GM21367 (cell line): ENCODE measurements at regions not wholly inside any gene's neighbourhood (a gene's known extent, or its start where the extent isn't known, plus 50 kb on each side); places are given as distances from the start of the nearest gene placed in this dataset.
"Not testable (repeated sequence)": the region's sequence is repeated elsewhere in the genome, so short reads cannot be mapped to it uniquely, and the experiment has no call there.

Source experiments
- ATAC-seq: cut with Tn5 transposase; IDR thresholded peaks from one replicate; pipeline ENCODE4 v1.9.1; 2021; ENCODE audit not compliant: unreplicated experiment

DNA sequence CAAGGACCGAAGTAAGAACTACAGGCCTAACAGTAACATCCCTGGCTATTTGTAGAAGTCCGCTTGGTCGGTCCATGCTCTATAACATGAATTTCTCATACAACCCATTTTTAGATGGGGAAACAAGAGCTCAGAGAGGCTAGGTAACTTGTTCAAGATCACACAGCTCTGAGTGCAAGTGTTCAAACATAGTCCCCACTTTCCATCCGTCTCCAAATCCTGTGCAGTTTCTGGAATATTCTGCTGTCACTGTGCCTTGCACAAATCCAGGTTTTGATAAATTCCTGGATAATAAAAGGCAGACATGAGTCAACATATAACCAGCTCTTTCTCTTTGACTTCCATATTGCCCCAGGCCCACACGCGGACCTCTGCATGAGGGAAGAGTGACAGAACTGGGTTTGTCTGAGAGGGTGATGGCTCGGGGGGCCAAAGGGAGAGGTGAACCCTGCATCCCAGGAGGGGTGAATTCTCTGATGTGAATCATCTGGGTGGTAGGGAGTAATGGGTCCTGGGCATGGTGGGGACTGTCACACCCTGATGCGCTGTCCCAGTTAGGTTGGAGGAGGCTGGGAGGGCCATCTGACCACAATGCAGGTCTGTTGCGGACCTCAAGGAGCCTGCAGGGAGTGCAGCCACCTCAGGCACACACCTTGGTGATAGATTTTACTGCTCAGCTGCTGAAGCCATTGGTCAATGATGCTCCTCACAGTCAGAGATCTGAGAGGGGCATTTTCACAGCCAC, 162.2 kb downstream of the SMAD6 start:
- no peak for ATAC-seq

DNA sequence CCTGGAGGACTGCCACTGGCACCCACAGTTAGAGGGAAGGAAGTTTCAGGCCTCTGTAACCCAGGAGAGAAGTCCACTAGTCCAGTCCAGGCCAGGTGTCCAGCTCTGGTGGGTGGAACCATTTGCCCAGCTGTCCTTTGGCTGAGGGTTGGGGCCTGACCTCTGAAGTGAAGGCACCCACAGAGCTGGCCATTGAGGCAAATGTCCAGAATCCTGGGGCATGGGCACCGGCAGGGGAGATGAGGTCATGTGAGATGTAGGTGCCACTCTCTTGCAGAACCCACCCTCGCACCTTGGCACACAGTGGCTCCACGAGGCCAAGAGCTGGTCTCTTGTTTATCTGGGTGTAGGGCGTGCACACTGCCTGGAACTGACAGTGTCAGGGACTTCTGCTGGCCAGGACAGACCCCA, 162.8 kb downstream of the SMAD6 start:
- no peak for ATAC-seq

DNA sequence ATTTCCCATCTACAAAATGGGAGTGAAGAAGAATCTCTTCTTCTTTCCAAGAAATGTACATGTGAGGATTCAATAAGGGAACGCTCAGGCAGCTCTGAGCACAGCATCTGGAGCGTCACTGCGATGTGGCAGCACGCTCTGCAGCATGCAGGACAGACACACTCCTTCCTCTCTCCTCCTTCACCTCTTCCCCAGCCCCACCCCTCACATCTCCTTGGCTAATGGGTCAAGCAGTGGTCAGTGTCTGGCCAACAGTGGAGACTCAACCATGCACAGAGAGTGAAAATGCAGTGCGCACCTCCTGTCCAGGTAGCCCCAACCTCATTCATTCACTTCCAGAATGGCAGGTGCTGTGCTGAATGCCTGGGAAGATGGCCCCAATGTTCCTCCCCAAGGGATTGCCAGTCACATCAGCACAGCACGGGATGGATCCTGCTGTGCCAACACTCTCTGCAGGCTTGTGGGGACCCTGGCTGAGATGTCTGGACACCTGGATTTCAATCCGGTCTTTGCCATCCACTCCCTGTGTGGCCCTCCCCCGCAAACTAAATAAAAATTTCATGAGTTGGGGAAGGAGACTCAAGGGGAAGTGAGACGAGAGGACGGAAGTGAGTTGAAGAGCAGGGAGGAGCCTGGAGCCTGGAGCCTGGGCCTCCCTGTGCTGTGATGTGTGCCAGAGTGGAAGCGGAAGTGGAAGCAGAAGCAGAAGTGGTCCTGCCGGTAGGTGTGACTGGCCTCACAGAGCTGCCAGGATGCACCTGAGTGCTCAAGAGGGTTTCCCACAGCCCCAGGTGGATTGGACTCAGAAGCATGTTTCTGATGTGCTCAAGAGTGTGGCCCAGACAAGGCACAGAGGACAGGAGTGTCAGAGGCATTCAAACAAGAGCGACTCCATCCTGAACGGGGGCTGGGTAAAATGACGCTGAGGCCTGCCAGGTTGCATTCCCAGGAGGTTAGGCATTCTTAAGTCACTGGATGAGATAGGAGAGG, 163.9 kb downstream of the SMAD6 start:
- ATAC-seq = no peak

DNA sequence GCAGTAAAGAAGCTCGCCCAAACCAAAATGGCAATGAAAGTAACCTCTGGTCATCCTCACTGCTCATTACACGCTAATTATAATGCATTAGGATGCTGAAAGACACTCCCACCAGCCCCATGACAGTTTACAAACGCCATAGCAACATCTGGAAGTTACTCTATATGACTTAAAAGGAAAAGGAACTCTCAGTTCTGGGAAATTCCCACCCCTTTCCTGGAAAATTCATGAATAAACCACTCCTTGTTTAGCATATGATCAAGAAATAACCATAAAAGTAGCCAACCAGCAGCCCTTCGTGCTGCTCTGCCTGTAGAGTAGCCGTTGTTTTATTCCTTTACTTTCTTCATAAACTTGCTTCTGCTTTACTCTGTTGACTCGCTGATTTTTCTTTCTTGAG, 164.6 kb downstream of the SMAD6 start:
- no peak for ATAC-seq

DNA sequence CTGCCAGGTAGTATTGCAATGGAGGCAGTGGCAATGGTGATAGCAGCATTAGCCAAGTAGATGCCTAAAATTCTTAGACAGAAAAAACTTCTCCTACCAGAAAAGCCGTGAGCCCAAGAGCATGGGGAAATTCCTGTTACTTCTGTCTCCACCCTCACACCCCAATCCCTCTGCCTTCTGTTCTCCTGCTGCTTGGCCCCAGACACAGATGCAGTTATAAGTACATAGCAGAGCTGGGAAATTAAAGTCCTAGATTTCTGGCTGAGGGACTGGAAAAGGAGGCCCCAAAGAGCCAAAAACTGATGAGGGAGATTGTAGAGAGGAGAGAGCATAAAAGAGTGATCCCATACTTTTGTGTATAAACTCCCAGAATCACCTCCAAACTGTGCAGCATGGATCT, 166.9 kb downstream of the SMAD6 start:
- ATAC-seq = no peak

DNA sequence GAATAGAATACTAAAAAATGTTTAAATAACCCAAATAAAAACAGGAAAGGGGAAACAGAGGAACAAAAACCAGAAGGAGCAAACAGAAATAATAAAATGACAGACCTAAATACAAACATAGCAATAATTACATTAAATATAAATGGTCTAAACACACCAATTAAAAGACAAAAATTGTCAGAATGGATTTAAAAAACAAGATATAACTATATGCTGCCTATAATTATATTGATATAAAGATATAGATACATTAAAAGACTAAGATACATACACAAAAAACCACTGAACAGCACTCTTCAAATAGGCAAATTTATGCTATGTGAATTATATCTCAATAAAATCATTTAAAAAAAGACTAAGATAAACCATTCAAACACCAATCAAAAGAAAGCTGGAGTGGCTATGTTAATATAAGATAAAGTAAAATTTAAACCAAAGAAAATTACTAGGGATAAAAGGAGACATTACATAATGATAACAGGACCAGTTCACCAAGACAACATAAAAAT, 168.9 kb downstream of the SMAD6 start:
- ATAC-seq = no peak

DNA sequence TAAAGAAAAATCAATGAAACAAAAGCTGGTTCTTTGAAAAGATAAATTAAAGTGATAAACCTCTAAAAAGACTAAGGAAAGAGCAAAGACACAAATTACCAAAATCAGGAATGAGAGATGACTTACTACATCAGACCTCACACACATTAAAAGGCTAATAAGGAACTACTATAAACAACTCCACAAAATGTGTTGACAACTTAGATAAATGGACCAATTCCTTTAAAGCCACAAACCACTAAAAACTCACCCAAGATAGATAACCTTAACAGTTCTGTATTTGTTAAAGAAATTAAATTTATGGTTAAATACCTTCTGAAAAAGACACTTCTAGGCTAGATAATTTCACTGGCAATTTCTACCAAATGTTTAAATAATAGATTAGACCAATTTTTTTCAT, 170.4 kb downstream of the SMAD6 start:
- no peak for ATAC-seq

DNA sequence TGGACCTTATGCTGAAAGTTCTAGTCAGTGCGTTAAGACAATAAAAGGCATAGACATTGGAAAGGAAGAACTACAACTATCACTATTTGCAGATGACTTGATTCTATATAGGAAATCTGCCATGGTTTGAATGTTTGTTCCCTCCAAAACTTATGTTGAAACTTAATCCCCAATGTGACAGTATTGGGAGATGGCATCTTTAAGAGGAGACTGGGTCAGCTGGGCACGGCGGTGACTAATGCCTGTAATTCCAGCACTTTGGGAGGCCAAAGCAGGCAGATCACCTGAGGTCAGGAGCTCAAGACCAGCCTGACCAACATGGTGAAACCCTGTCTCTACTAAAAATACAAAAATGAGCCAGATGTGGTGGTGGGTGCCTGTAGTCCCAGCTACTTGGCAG, 171.3 kb downstream of the SMAD6 start:
- not testable (repeated sequence) for ATAC-seq

DNA sequence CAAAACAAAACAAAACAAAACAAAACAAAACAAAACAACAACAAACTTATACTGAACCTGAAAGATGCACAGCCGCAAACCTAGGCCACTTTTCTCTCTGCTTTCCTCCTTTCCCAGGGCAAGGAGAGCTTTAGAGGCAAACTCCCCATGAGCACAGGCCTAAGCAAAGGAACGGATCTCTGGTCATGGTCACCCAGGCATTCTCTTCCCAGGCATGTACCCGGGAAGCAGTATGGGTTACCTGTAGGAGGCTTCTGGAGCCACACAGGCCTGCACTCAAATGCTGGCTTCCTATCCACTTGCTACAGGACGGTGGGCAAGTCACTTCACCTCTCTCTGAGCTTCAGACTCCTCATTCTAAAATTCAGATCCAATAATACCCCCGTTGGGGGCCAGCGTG, 171.8 kb downstream of the SMAD6 start:
- ATAC-seq = no peak

DNA sequence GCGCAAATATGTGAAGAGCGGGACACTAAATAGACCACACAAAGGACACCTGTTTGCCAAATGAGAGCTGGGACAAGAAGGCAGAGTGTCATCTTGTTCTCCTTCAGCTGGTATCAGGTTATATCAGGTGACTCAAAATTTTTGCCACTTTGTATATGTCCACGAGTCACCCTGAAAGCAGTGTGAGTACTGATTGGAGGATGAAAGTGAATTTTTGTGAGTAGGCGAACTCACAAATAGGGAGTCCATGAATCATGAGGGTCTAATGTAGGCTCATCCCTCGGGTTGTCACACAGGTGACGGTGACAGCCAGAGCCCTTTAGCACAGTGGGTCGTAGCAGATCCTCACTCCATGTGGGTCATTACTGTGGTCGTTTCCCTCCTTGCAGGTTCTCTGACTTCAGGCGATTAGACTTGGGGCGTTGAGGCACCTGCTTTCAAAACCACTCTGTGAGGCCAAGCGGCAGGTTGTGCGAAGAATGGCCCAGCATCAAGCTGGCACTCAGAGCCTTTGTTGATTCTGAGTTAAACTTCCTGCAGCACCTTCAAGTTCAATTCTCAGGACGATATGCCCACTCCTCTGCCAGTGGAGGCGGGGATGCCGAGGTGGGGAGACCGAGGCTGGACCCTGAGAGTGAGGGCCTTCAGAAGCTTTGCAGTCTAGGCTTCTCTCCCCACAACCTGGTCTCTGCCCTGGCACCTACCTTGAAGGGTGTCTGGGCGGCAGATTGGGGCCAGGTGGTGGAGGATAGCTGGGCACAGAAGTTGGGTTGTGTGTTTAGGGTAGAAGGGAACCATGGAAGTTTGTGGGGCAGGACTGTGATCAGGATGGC, 173.8 kb downstream of the SMAD6 start:
- no peak for ATAC-seq

DNA sequence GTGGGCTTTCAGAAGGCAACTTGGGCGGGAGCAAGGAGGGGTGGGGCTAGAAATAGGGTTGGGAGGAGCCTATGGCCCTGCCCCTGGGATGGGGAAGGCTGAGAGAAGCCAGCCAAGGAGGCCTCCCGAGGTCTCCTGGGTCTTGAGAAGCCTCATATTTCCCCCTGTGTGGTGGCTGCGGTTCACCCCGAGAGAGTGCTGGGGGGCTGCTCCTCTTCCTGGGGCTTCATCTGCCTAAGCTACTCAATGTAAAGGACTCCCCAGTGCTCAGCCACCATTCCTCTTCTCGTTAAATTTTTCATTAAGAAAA, 174.3 kb downstream of the SMAD6 start:
- no peak for ATAC-seq

DNA sequence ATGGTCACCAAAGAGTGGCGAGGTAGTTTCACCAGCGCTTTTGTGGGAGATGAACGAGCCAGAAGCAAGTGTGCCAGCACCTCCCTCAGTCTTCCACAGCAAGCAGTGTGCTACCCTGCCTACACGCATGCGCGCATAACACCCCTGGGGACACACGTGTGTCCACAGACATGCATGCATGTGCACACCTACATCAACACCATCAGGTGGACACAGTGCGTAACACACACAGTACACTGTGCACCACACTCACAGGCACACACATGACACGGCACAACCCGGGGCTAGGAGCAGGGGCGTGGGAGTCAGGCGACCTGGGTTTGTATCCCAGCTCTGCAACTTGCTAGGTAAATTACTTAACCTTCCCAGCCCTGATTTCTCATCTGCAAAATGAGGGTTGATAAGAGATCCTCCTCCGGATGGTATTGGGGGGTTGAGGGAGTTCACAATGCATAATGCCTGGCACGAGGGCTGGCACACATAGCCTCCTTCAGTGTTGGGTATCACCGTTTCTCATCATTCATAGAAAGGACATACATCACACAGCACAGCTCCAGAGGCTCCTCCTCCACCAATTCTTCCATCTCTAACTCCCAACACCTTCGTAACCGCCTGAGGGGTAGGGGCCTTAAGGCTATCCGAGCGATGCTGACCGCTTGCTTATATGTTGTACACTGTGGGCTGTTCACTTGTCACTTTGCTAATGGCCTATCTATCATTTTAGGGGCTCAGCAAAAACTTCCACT, 174.9 kb downstream of the SMAD6 start:
- no peak for ATAC-seq

DNA sequence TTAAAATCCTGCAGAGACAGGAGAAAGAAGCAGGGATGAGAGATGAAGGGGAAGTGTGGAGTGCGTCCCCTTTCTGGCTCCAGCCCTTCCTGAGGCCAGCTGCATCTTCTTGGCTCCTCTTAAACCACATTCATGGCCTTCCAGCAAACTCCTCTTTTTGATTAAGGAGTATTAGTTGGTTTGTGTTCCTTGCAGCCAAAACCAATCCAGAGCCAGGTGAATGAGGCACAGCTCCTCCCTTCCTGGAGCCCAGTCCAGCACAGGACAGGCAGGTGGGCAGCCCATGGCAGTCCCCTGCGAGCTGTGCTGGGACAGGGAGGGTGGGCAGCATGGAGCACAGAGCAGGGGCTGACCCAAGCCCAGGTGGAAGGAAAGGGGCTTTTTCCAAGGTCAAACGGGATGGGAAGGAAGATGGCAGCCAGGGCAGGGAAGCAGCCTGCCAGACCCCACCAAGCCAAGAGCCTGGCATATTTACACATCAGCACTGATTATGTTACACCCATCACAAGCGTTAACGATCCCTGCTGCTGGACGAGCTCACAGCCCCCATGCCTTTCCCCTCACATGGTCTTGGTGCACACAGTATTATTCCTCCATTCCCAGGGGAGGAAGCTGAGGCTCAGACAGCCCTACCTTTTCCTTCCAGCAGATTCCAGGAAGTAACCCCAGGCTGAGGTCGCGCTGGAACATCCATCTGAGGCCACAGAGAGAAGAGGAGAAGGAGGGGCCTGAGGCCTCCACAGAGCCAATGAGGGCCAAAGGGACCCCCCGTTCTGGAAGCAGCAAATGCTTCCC, 175.6 kb downstream of the SMAD6 start:
- no peak for ATAC-seq

DNA sequence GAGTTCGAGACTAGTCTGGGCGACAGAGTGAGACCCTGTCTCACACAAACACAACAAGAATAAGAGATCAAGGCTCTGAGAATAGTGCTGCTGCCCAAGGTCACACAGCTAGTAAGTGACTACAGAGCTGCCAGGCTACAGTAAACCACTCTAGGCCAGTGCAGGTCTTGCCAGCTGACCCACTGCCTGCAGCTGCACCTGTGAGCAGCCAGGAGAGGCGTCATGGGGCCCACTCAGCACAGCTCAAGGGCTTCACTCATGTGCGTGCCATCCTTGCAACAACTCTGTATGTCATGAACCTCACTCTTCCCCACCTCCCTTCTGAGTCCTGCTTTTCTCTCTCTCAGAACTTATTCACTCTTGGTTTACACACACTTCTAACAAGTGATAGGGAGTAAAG, 176.7 kb downstream of the SMAD6 start:
- ATAC-seq = no peak

DNA sequence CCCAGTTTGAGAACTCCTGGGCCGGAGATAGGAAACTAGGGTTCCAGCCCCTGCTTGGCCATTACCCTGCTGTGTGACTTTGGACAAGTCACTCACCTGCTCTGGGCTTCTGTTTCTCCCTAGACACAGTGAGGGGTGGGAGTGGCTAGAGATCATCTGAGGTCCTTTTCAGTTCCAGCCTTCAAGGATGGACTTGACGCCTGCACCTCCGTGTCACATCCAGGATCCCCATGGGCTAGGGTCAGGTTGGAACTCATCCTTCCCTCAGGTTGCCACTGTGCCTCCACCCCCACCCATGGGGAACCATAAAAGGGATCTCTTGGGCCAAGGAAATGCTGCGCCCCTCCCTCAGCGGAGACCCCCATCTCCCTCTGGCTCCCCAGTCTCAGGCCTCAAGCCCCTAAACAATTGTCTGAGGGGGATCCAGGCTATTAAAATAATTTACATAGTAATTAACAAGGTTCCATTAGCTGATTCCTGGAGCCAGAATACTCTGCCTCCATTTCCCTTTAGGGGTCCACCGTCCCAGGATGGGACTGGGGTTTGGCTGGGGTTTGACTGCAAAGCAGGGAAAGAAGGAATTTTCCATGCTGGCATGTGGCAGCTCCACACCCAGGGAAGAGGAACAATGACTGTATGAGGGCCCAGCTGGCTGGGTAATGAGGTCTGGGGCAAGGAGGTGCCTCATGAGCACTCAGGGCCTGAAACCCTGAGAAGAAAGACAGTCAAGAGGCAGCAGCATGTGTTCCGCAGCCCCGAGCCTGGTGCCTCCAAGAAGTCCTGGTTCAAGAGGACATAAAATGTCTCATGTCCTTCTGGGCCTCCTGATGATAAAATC, 177.7 kb downstream of the SMAD6 start:
- no peak for ATAC-seq

DNA sequence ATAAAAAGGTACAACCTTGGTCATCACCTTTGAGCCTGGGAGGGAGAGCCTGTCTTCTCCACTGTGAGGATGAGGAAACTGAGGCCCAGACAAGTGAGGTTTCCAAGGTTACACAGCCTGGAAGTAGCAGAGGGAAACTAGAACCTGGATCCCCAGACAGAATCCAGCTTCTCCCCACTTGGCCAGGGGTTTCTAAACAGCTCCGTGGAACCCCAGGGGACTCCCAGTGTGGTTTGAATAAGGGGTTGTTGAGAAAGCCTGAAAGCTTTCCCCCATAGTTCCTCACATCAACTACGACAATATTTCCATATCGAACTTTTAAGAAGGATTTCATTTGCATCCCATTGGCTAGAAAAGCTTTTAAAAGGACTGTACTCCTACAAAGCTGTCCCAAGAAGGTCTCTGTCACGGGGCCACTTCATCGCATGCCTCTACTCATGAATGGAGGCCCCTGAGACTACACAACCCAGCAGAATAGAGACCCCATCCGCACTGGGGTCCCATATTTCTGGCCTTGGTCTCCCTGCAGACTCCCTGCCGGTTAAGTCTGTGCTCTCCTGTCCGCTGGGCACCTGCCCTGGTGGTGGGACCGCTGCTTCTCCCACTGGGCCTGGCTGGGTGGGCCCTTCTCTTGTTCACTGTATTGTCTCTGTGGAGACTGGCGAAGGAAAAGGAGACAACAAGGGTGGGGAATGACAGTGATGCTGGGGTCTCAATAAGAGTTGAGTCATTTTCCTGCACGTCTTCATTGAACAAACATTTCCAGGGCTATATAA, 178.5 kb downstream of the SMAD6 start:
- no peak for ATAC-seq

DNA sequence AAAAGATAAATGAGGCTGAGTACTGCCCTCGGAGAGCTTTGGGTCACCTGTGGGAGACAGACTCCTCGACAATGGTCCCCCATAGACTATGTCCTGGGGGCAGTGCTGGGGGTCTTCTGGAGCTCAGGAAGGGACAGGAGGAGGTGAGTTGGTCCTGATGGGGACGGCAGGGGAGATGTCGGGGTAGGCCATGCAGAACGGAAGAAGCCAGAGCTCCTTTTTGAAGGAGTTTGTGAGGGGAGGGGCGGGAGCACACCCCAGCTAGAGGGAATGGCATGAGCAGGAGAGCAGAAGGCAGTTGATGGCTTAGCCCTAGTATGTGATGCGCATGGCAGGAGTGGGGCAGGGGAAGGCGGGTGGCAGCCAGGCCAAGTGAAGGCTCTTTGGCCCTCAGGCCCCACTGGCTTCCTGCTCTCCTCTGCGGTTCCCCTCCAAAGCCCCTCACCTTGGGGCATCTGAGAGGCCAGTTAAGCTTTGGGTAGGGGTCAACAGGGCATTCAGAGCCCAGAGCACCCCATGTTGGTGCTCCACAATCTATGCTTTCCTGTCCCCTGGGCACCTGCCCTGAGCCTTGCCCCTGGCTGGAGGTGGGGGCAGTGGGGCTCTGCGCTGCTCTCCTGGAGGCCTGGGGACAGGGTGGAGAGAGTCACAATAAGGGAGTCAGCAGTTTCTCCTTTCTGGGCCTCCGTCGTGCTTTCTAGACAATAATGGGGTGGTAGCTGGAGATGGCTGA, 179.3 kb downstream of the SMAD6 start:
- no peak for ATAC-seq
